GM12873 (cell line): ENCODE measurements at regions not wholly inside any gene's neighbourhood (a gene's known extent, or its start where the extent isn't known, plus 50 kb on each side); places are given as distances from the start of the nearest gene placed in this dataset.

Experiments used
- CTCF ChIP-seq: IDR thresholded peaks from 2 replicates; pipeline ENCODE4 v1.5.1; 2012; ENCODE audit warnings: low read depth, mild to moderate bottlenecking, moderate library complexity, low read length, control low read depth; ENCODE audit not compliant: insufficient read depth; ENCODE audit errors: missing control alignments

- TF ChIP-seq CTCF: no peak
Measured at GRCh38 chr6:21406316-21406715, 187.2 kb upstream of the SOX4 start.

GRCh38 chr6:21409231-21409630 lies 184.3 kb upstream of the SOX4 start:
- no peak for TF ChIP-seq CTCF

GRCh38 chr6:21413428-21413827 lies 180.1 kb upstream of the SOX4 start:
- TF ChIP-seq CTCF: no peak

GRCh38 chr6:21414065-21414464 lies 179.5 kb upstream of the SOX4 start:
- TF ChIP-seq CTCF: no peak

- no peak for TF ChIP-seq CTCF
Measured at GRCh38 chr6:21420146-21420878, 173.2 kb upstream of the SOX4 start.

- no peak for TF ChIP-seq CTCF
Measured at GRCh38 chr6:21420926-21421325, 172.6 kb upstream of the SOX4 start.

GRCh38 chr6:21423106-21423854 lies 170.3 kb upstream of the SOX4 start:
- TF ChIP-seq CTCF: no peak
